B cell (primary cell): ENCODE measurements at regions not wholly inside any gene's neighbourhood (a gene's known extent, or its start where the extent isn't known, plus 50 kb on each side); places are given as distances from the start of the nearest gene placed in this dataset.

Source experiments
- ATAC-seq: fragments of 200-7000 bp; cut with Tn5 transposase; one replicate; pipeline ENCODE4 v1.10.0; 2021; ENCODE audit warnings: low read depth, mild to moderate bottlenecking, moderate number of reproducible peaks, moderate library complexity
- CTCF ChIA-PET: fragments of 350-600 bp; sonication (Branson Sonifier 250); formaldehyde crosslinking; loops from one replicate; lab custom pipeline; 2021; ENCODE audit warnings: antibody characterized with exemption, inconsistent platforms; lab: Charles Lee
- POLR2A ChIA-PET: fragments of 350-600 bp; sonication (Branson Sonifier 250); formaldehyde crosslinking; loops from one replicate; lab custom pipeline; 2021; ENCODE audit warnings: antibody characterized with exemption; lab: Charles Lee
- DNase-seq: peaks from one replicate; pipeline ENCODE4 v3.0.0; 2013
- H2AFZ ChIP-seq: 2 replicates; pipeline ENCODE4 v1.6.1; 2012; ENCODE audit warnings: mild to moderate bottlenecking, low read depth, low read length; ENCODE audit not compliant: insufficient read depth, poor library complexity, severe bottlenecking
- H3K27ac ChIP-seq, 2 donors: 1 replicate in 1 of 2; 2 replicates in 1 of 2; pipeline ENCODE4 v1.5.1; 2012 to 2013; ENCODE audit warnings: low read length in 2 of 2, mild to moderate bottlenecking in 2 of 2, moderate library complexity in 1 of 2
- H3K27me3 ChIP-seq, 4 experiments: fragments of 200-600 bp in 1 of 4; sonication (generic) in 1 of 4; replicated peaks in 1 of 4; 1 replicate in 2 of 4; 2 replicates in 2 of 4; pipeline versions ENCODE4 v1.6.1 to v1.7.0; 2013 to 2016; ENCODE audit warnings: low read length in 3 of 4, mild to moderate bottlenecking in 2 of 4, mixed read lengths in 1 of 4, moderate library complexity in 1 of 4; ENCODE audit not compliant: insufficient read depth in 4 of 4, control insufficient read depth in 3 of 4; ENCODE audit errors: control extremely low read depth in 1 of 4
- H3K36me3 ChIP-seq, 2 experiments: replicated peaks in 1 of 2; 1 replicate in 1 of 2; 2 replicates in 1 of 2; pipeline versions ENCODE4 v1.6.1 to v1.7.1; 2013; ENCODE audit warnings: low read length in 1 of 2; ENCODE audit not compliant: insufficient read depth in 2 of 2, control insufficient read depth in 1 of 2; ENCODE audit errors: control extremely low read depth in 1 of 2, extremely low read depth in 1 of 2
- H3K4me1 ChIP-seq, 2 donors: fragments of 200-600 bp in 1 of 2; sonication (generic) in 1 of 2; 1 replicate in 1 of 2; 2 replicates in 1 of 2; pipeline versions ENCODE4 v1.5.1 to v1.6.1; 2013 to 2017; ENCODE audit warnings: low read length in 2 of 2; ENCODE audit not compliant: control insufficient read depth in 2 of 2, insufficient read depth in 2 of 2
- H3K4me2 ChIP-seq: replicated peaks from 2 replicates; pipeline ENCODE3; 2012; ENCODE audit warnings: mild to moderate bottlenecking, low read depth, low read length; ENCODE audit not compliant: poor library complexity, severe bottlenecking
- H3K4me3 ChIP-seq, 5 experiments: fragments of 200-600 bp in 1 of 5; sonication (generic) in 1 of 5; 1 replicate in 3 of 5; 2 replicates in 2 of 5; pipeline versions ENCODE4 v1.5.1 to v1.7.0; 2011 to 2016; ENCODE audit warnings: low read length in 4 of 5, mild to moderate bottlenecking in 4 of 5, low read depth in 2 of 5, control low read depth in 1 of 5, moderate library complexity in 1 of 5; ENCODE audit not compliant: insufficient read depth in 1 of 5; ENCODE audit errors: control extremely low read depth in 1 of 5, extremely low read depth in 1 of 5
- H3K79me2 ChIP-seq: fragments of 200-600 bp; sonication (generic); one replicate; pipeline ENCODE4 v1.6.0; 2016; ENCODE audit warnings: low read length; ENCODE audit not compliant: control insufficient read depth, insufficient read depth
- H3K9ac ChIP-seq: fragments of 200-600 bp; sonication (generic); 2 replicates; pipeline ENCODE4 v1.6.1; 2017; ENCODE audit warnings: mild to moderate bottlenecking, low read length, moderate library complexity
- H3K9me3 ChIP-seq, 3 donors: one replicate each; pipeline versions ENCODE4 v1.6.1 to v1.7.1; 2013; ENCODE audit warnings: low read length in 2 of 3; ENCODE audit not compliant: control insufficient read depth in 2 of 3, insufficient read depth in 1 of 3; ENCODE audit errors: control extremely low read depth in 1 of 3
- H4K20me1 ChIP-seq: 2 replicates; pipeline ENCODE4 v1.6.0; 2012; ENCODE audit warnings: mild to moderate bottlenecking, low read length; ENCODE audit not compliant: insufficient read depth, control insufficient read depth, poor library complexity, severe bottlenecking
- H3K27ac Mint-ChIP-seq: one replicate; pipeline ENCODE4 v1.8.0; 2021; ENCODE audit warnings: mixed read lengths
- H3K27me3 Mint-ChIP-seq: one replicate; pipeline ENCODE4 v1.8.0; 2021; ENCODE audit warnings: mixed read lengths
- H3K4me1 Mint-ChIP-seq: one replicate; pipeline ENCODE4 v1.8.0; 2021; ENCODE audit warnings: mixed read lengths
- H3K4me3 Mint-ChIP-seq: one replicate; pipeline ENCODE4 v1.8.0; 2021; ENCODE audit warnings: mixed read lengths
- H3K9me3 Mint-ChIP-seq: one replicate; pipeline ENCODE4 v1.8.0; 2022; ENCODE audit warnings: mixed read lengths; ENCODE audit not compliant: insufficient read depth
- EZH2 ChIP-seq: IDR thresholded peaks from 2 replicates; pipeline ENCODE4 v1.6.1; 2012; ENCODE audit warnings: borderline replicate concordance, low read depth, mild to moderate bottlenecking, moderate library complexity, low read length; ENCODE audit not compliant: insufficient read depth, poor library complexity, severe bottlenecking
- WGBS: methylation state at CpG from one replicate; pipeline ENCODE4 v1.1.5; 2013; ENCODE audit warnings: missing lambda C conversion rate; ENCODE audit not compliant: insufficient coverage; 5-methylcytosine and 5-hydroxymethylcytosine counted together
- intact Hi-C: fragments of 100-400 bp; cut with micrococcal nuclease; formaldehyde crosslinking; loops from one replicate; pipeline ENCODE4 v1.10.0; 2022
- TF ChIP-seq, protein P1 (sequence below): fragments of 200-600 bp; IDR thresholded peaks from one replicate; pipeline ENCODE4 v1.8.0; 2022; ENCODE audit warnings: antibody characterized with exemption, mild to moderate bottlenecking

DNA sequence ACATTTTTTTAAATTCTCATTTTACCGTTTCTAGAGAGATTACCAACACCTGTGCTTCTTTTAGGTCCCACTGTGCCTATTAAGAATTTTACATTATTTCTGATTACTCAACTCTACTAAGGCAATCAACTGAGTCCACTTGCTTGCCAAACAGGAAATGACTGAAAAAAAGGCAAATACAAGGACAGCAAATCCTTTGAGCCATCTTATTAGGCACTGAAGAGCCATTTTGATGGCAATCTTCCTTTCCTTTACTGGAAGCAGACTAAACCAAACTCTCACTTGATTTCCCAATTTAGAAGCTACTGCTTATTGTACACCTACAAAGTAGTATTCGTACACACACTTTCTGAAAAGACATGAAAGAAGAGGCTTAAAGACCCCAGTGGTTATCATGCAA, 121.4 kb upstream of the COL3A1 start:
- ChIA-PET POLR2A (no interaction called here), CTCF (no interaction called here)
- Histone ChIP-seq H3K27me3 (no peaks in the 10 kb centered on the region), H2AFZ (no peak overlapping the region), H3K36me3 (no peaks in the 10 kb centered on the region), H3K4me2 (no peak overlapping the region), H3K79me2 (no peaks in the 10 kb centered on the region), H4K20me1 (no peaks in the 10 kb centered on the region), H3K9me3 (peaks cover 0 to 1% (median 0%) of the 10 kb centered on the region in 3 donors), H3K4me3 (no peak overlapping the region), H3K27ac (no peak overlapping the region), H3K4me1 (no peaks in the 10 kb centered on the region), H3K9ac (no peak overlapping the region)
- Mint-ChIP-seq H3K27me3 (no peaks in the 10 kb centered on the region), H3K9me3 (peaks cover 4% of the 10 kb centered on the region), H3K4me3 (no peak overlapping the region), H3K4me1 (no peaks in the 10 kb centered on the region), H3K27ac (no peak overlapping the region)
- WGBS, result no CpG with 5 or more reads among the region's 2 CpGs
- TF ChIP-seq EZH2, result no peak
- TF ChIP-seq, protein P1, sequence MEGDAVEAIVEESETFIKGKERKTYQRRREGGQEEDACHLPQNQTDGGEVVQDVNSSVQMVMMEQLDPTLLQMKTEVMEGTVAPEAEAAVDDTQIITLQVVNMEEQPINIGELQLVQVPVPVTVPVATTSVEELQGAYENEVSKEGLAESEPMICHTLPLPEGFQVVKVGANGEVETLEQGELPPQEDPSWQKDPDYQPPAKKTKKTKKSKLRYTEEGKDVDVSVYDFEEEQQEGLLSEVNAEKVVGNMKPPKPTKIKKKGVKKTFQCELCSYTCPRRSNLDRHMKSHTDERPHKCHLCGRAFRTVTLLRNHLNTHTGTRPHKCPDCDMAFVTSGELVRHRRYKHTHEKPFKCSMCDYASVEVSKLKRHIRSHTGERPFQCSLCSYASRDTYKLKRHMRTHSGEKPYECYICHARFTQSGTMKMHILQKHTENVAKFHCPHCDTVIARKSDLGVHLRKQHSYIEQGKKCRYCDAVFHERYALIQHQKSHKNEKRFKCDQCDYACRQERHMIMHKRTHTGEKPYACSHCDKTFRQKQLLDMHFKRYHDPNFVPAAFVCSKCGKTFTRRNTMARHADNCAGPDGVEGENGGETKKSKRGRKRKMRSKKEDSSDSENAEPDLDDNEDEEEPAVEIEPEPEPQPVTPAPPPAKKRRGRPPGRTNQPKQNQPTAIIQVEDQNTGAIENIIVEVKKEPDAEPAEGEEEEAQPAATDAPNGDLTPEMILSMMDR, result no peak
- intact Hi-C loops, result no loop called here
- ATAC-seq (no peak), DNase-seq (no peak)

DNA sequence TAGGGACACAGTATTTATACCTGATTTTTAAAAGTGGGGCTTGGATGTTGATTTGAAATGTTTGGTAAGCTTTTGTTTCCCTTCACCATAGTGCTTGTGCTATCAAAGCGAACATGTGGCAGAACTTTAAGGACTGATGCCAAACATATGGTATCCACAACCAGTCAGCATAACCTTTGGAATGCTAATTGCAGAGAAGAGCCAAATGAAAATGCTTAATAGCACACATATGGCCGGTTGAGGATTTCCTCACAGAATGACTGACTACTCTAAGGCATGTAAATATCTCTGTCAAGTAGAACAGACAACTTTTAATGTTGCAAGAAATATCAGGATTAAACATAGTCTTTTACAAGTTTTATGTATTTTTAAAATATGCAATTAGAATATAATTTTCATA, 120.9 kb upstream of the COL3A1 start:
- peaks cover 0 to 1% (median 0%) of the 10 kb centered on the region in 3 donors for H3K9me3 ChIP-seq
- H3K27ac ChIP-seq, result no peak overlapping the region
- TF ChIP-seq, protein P1, result no peak
- no peak for TF ChIP-seq EZH2
- no peak overlapping the region for H3K4me2 ChIP-seq
- H2AFZ ChIP-seq, result no peak overlapping the region
- no CpG with 5 or more reads among the region's 2 CpGs for WGBS
- ChIA-PET POLR2A (no interaction called here), CTCF (no interaction called here)
- H3K79me2 ChIP-seq, result no peaks in the 10 kb centered on the region
- H4K20me1 ChIP-seq, result no peaks in the 10 kb centered on the region
- Mint-ChIP-seq H3K4me1 (no peaks in the 10 kb centered on the region), H3K9me3 (peaks cover 4% of the 10 kb centered on the region), H3K4me3 (no peak overlapping the region), H3K27ac (no peak overlapping the region), H3K27me3 (no peaks in the 10 kb centered on the region)
- H3K4me1 ChIP-seq, result no peaks in the 10 kb centered on the region
- intact Hi-C loops, result no loop called here
- no peaks in the 10 kb centered on the region for H3K27me3 ChIP-seq
- H3K36me3 ChIP-seq, result no peaks in the 10 kb centered on the region
- H3K9ac ChIP-seq, result no peak overlapping the region
- DNase-seq (no peak), ATAC-seq (no peak)
- H3K4me3 ChIP-seq, result no peak overlapping the region
